H9 (cell line): ENCODE measurements at regions not wholly inside any gene's neighbourhood (a gene's known extent, or its start where the extent isn't known, plus 50 kb on each side); places are given as distances from the start of the nearest gene placed in this dataset.

Experiments used
- DNase-seq: peaks from one replicate; pipeline ENCODE4 v3.0.0-alpha.2; 2017
- H2AFZ ChIP-seq: one replicate; pipeline ENCODE4 v1.6.1; 2013; ENCODE audit warnings: mild to moderate bottlenecking, low read length, control low read depth, moderate library complexity
- H2AK5ac ChIP-seq: 2 replicates; pipeline ENCODE4 v1.6.1; 2013; ENCODE audit warnings: low read length, control low read depth, mixed read lengths; ENCODE audit not compliant: insufficient read length
- H2BK120ac ChIP-seq: one replicate; pipeline ENCODE4 v1.6.1; 2013; ENCODE audit warnings: low read depth, mild to moderate bottlenecking, low read length, control low read depth, inconsistent platforms; ENCODE audit not compliant: poor library complexity, severe bottlenecking
- H2BK12ac ChIP-seq: 2 replicates; pipeline ENCODE4 v1.6.1; 2013; ENCODE audit warnings: low read length, control low read depth, mixed read lengths, low read depth; ENCODE audit not compliant: insufficient read length
- H2BK15ac ChIP-seq: 2 replicates; pipeline ENCODE4 v1.6.1; 2013; ENCODE audit warnings: low read depth, low read length, control low read depth
- H2BK20ac ChIP-seq: one replicate; pipeline ENCODE4 v1.6.1; 2013; ENCODE audit warnings: low read depth, mild to moderate bottlenecking, low read length, control low read depth, inconsistent platforms; ENCODE audit not compliant: poor library complexity, severe bottlenecking
- H2BK5ac ChIP-seq: 2 replicates; pipeline ENCODE4 v1.6.1; 2013; ENCODE audit warnings: low read length, control low read depth, mixed read lengths; ENCODE audit not compliant: insufficient read length
- H3K14ac ChIP-seq: 2 replicates; pipeline ENCODE4 v1.6.1; 2013; ENCODE audit warnings: low read length, control low read depth; ENCODE audit not compliant: insufficient read depth
- H3K18ac ChIP-seq: 2 replicates; pipeline ENCODE4 v1.6.1; 2013; ENCODE audit warnings: low read depth, mild to moderate bottlenecking, mixed read lengths, low read length, control low read depth; ENCODE audit not compliant: insufficient read length
- H3K23ac ChIP-seq: 2 replicates; pipeline ENCODE4 v1.6.1; 2013; ENCODE audit warnings: low read length, control low read depth, mixed read lengths, low read depth; ENCODE audit not compliant: insufficient read length
- H3K23me2 ChIP-seq: 2 replicates; pipeline ENCODE4 v1.6.1; 2013; ENCODE audit warnings: low read depth, mild to moderate bottlenecking, mixed read lengths, low read length, control low read depth; ENCODE audit not compliant: insufficient read length, poor library complexity, severe bottlenecking
- H3K27ac ChIP-seq: 2 replicates; pipeline ENCODE4 v1.5.1; 2013; ENCODE audit warnings: low read length, control low read depth, mixed read lengths, low read depth; ENCODE audit not compliant: insufficient read length
- H3K27me3 ChIP-seq: 2 replicates; pipeline ENCODE4 v1.6.1; 2013; ENCODE audit warnings: low read length, control low read depth, inconsistent platforms; ENCODE audit not compliant: insufficient read depth
- H3K4ac ChIP-seq: 2 replicates; pipeline ENCODE4 v1.6.1; 2013; ENCODE audit warnings: low read depth, mild to moderate bottlenecking, control low read depth, inconsistent platforms, low read length, moderate library complexity
- H3K4me1 ChIP-seq: 2 replicates; pipeline ENCODE4 v1.6.1; 2013; ENCODE audit warnings: low read length, control low read depth, inconsistent platforms; ENCODE audit not compliant: insufficient read depth
- H3K4me2 ChIP-seq: 2 replicates; pipeline ENCODE4 v1.6.1; 2013; ENCODE audit warnings: low read length, control low read depth, mixed read lengths; ENCODE audit not compliant: insufficient read length, insufficient read depth
- H3K56ac ChIP-seq: 2 replicates; pipeline ENCODE4 v1.6.1; 2013; ENCODE audit warnings: low read depth, mild to moderate bottlenecking, mixed read lengths, low read length, control low read depth; ENCODE audit not compliant: insufficient read length
- H3K79me1 ChIP-seq: 2 replicates; pipeline ENCODE4 v1.6.1; 2013; ENCODE audit warnings: low read depth, mild to moderate bottlenecking, moderate library complexity, low read length, control low read depth, inconsistent platforms; ENCODE audit not compliant: insufficient read depth, poor library complexity, severe bottlenecking
- H3K79me2 ChIP-seq: 2 replicates; pipeline ENCODE4 v1.6.1; 2013; ENCODE audit warnings: low read length, control low read depth, inconsistent platforms; ENCODE audit not compliant: insufficient read depth
- H3K9ac ChIP-seq: 2 replicates; pipeline ENCODE4 v1.6.1; 2013; ENCODE audit warnings: low read length, control low read depth, mixed read lengths; ENCODE audit not compliant: insufficient read length; ENCODE audit errors: extremely low read depth
- H3K9me3 ChIP-seq: one replicate; pipeline ENCODE4 v1.6.1; 2013; ENCODE audit warnings: low read depth, low read length, inconsistent platforms; ENCODE audit not compliant: control insufficient read depth
- H3T11ph ChIP-seq: one replicate; pipeline ENCODE4 v1.6.1; 2013; ENCODE audit warnings: mild to moderate bottlenecking, low read length, control low read depth, inconsistent platforms
- H4K20me1 ChIP-seq: one replicate; pipeline ENCODE4 v1.6.1; 2013; ENCODE audit not compliant: control insufficient read depth, insufficient read length, insufficient read depth
- H4K5ac ChIP-seq: 2 replicates; pipeline ENCODE4 v1.6.1; 2013; ENCODE audit warnings: low read depth, mild to moderate bottlenecking, mixed read lengths, low read length, control low read depth; ENCODE audit not compliant: insufficient read length
- H4K8ac ChIP-seq: replicated peaks from 2 replicates; pipeline ENCODE4 v1.6.1; 2013; ENCODE audit warnings: low read length, control low read depth, mixed read lengths, low read depth; ENCODE audit not compliant: insufficient read length
- H4K91ac ChIP-seq: 2 replicates; pipeline ENCODE4 v1.6.1; 2013; ENCODE audit warnings: low read depth, mild to moderate bottlenecking, moderate library complexity, mixed read lengths, low read length, control low read depth; ENCODE audit not compliant: insufficient read length
- H3K27ac Mint-ChIP-seq, 3 experiments: 2 replicates in 2 of 3; 3 replicates in 1 of 3; pipeline ENCODE4 v1.8.0; 2020 to 2021; ENCODE audit warnings: mixed read lengths in 3 of 3, mild to moderate bottlenecking in 1 of 3, moderate library complexity in 1 of 3
- H3K27me3 Mint-ChIP-seq: 2 replicates; pipeline ENCODE4 v1.8.0; 2021; ENCODE audit warnings: low read depth, mild to moderate bottlenecking, moderate library complexity, mixed read lengths
- H3K36me3 Mint-ChIP-seq, 3 experiments: 2 replicates in 2 of 3; 3 replicates in 1 of 3; pipeline ENCODE4 v1.8.0; 2020 to 2021; ENCODE audit warnings: low read depth in 3 of 3, mixed read lengths in 3 of 3; ENCODE audit not compliant: insufficient read depth in 1 of 3
- H3K4me1 Mint-ChIP-seq, 2 experiments: 2 replicates each; pipeline ENCODE4 v1.8.0; 2020; ENCODE audit warnings: mixed read lengths in 2 of 2
- H3K4me3 Mint-ChIP-seq, 2 experiments: 2 replicates in 1 of 2; 3 replicates in 1 of 2; pipeline ENCODE4 v1.8.0; 2020 to 2021; ENCODE audit warnings: mild to moderate bottlenecking in 2 of 2, mixed read lengths in 2 of 2, moderate library complexity in 1 of 2
- H3K9me3 Mint-ChIP-seq, 2 experiments: 2 replicates in 1 of 2; 3 replicates in 1 of 2; pipeline ENCODE4 v1.8.0; 2020; ENCODE audit warnings: mild to moderate bottlenecking in 2 of 2, mixed read lengths in 2 of 2, moderate library complexity in 1 of 2
- WGBS: extraction: QIAGEN DNeasy Blood & Tissue Kit; methylation state at CpG from one replicate; pipeline ENCODE4 v1.1.7; 2013; ENCODE audit warnings: missing lambda C conversion rate, low lambda C conversion rate, mixed read lengths; ENCODE audit not compliant: insufficient read length; ENCODE audit errors: extremely low coverage; 5-methylcytosine and 5-hydroxymethylcytosine counted together
- TF ChIP-seq, protein P1 (sequence below): fragments of 200-600 bp; sonication (generic); conservative IDR thresholded peaks from 3 replicates; pipeline ENCODE4 v1.8.0; 2021; ENCODE audit warnings: antibody characterized with exemption, mild to moderate bottlenecking

DNA sequence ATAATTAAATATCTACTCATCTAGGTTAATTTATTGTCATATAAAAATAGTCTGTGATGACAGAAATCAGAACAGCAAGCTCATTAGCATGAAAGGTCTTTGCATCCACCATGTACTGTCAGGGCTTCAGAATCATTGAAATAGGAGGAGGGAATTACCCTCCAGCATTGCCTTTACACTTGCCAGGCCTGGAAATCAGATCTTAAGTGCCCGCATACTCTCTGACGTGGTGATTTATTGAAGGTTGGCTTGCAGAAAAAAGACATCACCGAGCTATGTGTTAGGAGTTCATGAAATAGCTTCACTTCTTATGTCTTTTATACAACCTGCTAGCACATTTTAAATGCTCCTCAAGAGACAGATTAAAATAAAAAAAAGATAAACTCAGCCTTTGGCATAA is 661.7 kb upstream of the SLITRK1 start:
- DNase-seq, result no peak
- Mint-ChIP-seq H3K27ac (no peak overlapping the region), H3K27me3 (no peaks in the 10 kb centered on the region), H3K4me3 (no peak overlapping the region), H3K9me3 (peaks cover 0 to 4% of the 10 kb centered on the region in 2 experiments; a peak in 1 of 5 replicates), H3K36me3 (peaks cover 0 to 4% (median 3%) of the 10 kb centered on the region in 3 experiments; a peak in 1 of 7 replicates), H3K4me1 (peaks cover 0 to 6% of the 10 kb centered on the region in 2 experiments; a peak in 2 of 4 replicates)
- Histone ChIP-seq H3K23ac (no peak overlapping the region), H2BK15ac (no peak overlapping the region), H3K79me1 (no peaks in the 10 kb centered on the region), H4K5ac (no peak overlapping the region), H2BK20ac (no peak overlapping the region), H3K9ac (no peak overlapping the region), H3K27ac (no peak overlapping the region), H3K27me3 (no peaks in the 10 kb centered on the region), H4K8ac (no peak overlapping the region), H4K91ac (no peak overlapping the region), H3K79me2 (no peaks in the 10 kb centered on the region), H3K23me2 (no peaks in the 10 kb centered on the region), H4K20me1 (no peaks in the 10 kb centered on the region), H2AFZ (no peak overlapping the region), H3K4ac (no peak overlapping the region), H3K9me3 (no peaks in the 10 kb centered on the region), H3K18ac (no peak overlapping the region), H3T11ph (no peak overlapping the region), H2AK5ac (no peak overlapping the region), H2BK120ac (no peak overlapping the region), H2BK12ac (no peak overlapping the region), H3K4me1 (no peaks in the 10 kb centered on the region), H3K56ac (no peak overlapping the region), H2BK5ac (no peak overlapping the region), H3K4me2 (no peak overlapping the region), H3K14ac (no peak overlapping the region)
- TF ChIP-seq, protein P1, sequence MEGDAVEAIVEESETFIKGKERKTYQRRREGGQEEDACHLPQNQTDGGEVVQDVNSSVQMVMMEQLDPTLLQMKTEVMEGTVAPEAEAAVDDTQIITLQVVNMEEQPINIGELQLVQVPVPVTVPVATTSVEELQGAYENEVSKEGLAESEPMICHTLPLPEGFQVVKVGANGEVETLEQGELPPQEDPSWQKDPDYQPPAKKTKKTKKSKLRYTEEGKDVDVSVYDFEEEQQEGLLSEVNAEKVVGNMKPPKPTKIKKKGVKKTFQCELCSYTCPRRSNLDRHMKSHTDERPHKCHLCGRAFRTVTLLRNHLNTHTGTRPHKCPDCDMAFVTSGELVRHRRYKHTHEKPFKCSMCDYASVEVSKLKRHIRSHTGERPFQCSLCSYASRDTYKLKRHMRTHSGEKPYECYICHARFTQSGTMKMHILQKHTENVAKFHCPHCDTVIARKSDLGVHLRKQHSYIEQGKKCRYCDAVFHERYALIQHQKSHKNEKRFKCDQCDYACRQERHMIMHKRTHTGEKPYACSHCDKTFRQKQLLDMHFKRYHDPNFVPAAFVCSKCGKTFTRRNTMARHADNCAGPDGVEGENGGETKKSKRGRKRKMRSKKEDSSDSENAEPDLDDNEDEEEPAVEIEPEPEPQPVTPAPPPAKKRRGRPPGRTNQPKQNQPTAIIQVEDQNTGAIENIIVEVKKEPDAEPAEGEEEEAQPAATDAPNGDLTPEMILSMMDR, result no peak
- no CpG with 5 or more reads among the region's 3 CpGs for WGBS
